CD4-positive, alpha-beta T cell treated with Interleukin-1 beta for 1 hour (primary cell): ENCODE measurements at regions not wholly inside any gene's neighbourhood (a gene's known extent, or its start where the extent isn't known, plus 50 kb on each side); places are given as distances from the start of the nearest gene placed in this dataset.

Source experiments
- DNase-seq, 2 donors: peaks; one replicate each; pipeline ENCODE4 v3.0.0-alpha.2; 2020 to 2022

- DNase-seq = no peak
Measured at GRCh38 chr19:30083125-30083681, 141.2 kb downstream of the URI1 start.

- no peak for DNase-seq
Measured at GRCh38 chr19:30083701-30084156, 141.7 kb downstream of the URI1 start.

- no peak for DNase-seq
Measured at GRCh38 chr19:30084390-30084819, 142.4 kb downstream of the URI1 start.

- DNase-seq = no peak
Measured at GRCh38 chr19:30085394-30085793, 143.4 kb downstream of the URI1 start.

- no peak for DNase-seq
Measured at GRCh38 chr19:30086220-30086619, 144.2 kb downstream of the URI1 start.

GRCh38 chr19:30086916-30087315 is 144.9 kb downstream of the URI1 start:
- DNase-seq = no peak

- no peak for DNase-seq
Measured at GRCh38 chr19:30087381-30088138, 145.5 kb downstream of the URI1 start.

GRCh38 chr19:30088567-30088966 is 146.5 kb downstream of the URI1 start:
- DNase-seq = no peak

GRCh38 chr19:30089086-30089665 is 147.1 kb downstream of the URI1 start:
- no peak for DNase-seq

GRCh38 chr19:30090476-30090875 is 148.4 kb downstream of the URI1 start:
- DNase-seq = no peak

GRCh38 chr19:30090963-30091362 is 148.9 kb downstream of the URI1 start:
- no peak for DNase-seq

GRCh38 chr19:30091456-30091855 is 149.4 kb downstream of the URI1 start:
- no peak for DNase-seq

- no peak for DNase-seq
Measured at GRCh38 chr19:30091856-30092255, 149.8 kb downstream of the URI1 start.

GRCh38 chr19:30092721-30093569 is 150.9 kb downstream of the URI1 start:
- DNase-seq = no peak

- no peak for DNase-seq
Measured at GRCh38 chr19:30093966-30094755, 152.1 kb downstream of the URI1 start.

GRCh38 chr19:30094756-30095140 is 152.7 kb downstream of the URI1 start:
- DNase-seq = no peak

GRCh38 chr19:30095171-30095570 is 153.1 kb downstream of the URI1 start:
- no peak for DNase-seq

GRCh38 chr19:30096596-30097370 is 154.7 kb downstream of the URI1 start:
- no peak for DNase-seq

- no peak for DNase-seq
Measured at GRCh38 chr19:30097746-30098280, 155.8 kb downstream of the URI1 start.

GRCh38 chr19:30102239-30102638 is 160.2 kb downstream of the URI1 start:
- no peak for DNase-seq

- no peak for DNase-seq
Measured at GRCh38 chr19:30102666-30103065, 160.6 kb downstream of the URI1 start.
